Right lobe of liver (tissue), 4 donors: ENCODE measurements at regions not wholly inside any gene's neighbourhood (a gene's known extent, or its start where the extent isn't known, plus 50 kb on each side); places are given as distances from the start of the nearest gene placed in this dataset.

Source experiments
- POLR2A ChIP-seq: fragments of 450-650 bp; IDR thresholded peaks from one replicate; pipeline ENCODE4 v1.6.1; 2017; ENCODE audit warnings: antibody characterized with exemption, mild to moderate bottlenecking
- TF ChIP-seq, protein P1 (sequence below), 4 donors: fragments of 200-600 bp in 3 of 4; fragments of 450-650 bp in 1 of 4; IDR thresholded peaks; one replicate each; pipeline versions ENCODE4 v1.5.1 to v1.8.0; 2016 to 2022; ENCODE audit warnings: antibody characterized with exemption in 4 of 4, mild to moderate bottlenecking in 2 of 4
- donor health status: DM: no; HTN: no; CAD: no.
- donor health status: DM: no; HTN: no; CAD: no.
- donor health status: DM: no; HTN: yes; CAD: no.

DNA sequence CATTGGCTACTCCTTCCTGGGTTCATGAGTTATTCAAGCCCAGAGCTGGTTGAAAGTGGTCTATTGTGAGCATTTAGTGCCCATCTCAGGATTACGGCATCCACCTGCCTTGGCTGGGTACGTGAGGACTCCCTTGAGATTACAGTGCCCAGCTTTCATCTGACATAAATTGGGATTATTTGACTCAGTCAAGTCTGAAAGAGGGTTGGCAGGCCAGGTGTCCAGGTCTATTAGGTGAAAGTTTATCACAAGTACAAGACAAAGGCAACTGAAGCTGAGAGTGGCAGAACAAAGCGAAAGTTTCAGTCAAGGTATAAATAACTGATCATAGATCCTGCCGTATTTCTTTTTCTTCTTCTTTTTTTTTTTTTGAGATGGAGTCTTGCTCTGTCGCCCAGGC, 84.6 kb upstream of the ATF7IP start:
- TF ChIP-seq, protein P1, sequence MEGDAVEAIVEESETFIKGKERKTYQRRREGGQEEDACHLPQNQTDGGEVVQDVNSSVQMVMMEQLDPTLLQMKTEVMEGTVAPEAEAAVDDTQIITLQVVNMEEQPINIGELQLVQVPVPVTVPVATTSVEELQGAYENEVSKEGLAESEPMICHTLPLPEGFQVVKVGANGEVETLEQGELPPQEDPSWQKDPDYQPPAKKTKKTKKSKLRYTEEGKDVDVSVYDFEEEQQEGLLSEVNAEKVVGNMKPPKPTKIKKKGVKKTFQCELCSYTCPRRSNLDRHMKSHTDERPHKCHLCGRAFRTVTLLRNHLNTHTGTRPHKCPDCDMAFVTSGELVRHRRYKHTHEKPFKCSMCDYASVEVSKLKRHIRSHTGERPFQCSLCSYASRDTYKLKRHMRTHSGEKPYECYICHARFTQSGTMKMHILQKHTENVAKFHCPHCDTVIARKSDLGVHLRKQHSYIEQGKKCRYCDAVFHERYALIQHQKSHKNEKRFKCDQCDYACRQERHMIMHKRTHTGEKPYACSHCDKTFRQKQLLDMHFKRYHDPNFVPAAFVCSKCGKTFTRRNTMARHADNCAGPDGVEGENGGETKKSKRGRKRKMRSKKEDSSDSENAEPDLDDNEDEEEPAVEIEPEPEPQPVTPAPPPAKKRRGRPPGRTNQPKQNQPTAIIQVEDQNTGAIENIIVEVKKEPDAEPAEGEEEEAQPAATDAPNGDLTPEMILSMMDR (IDR thresholded peaks at IDR 0.05), result no peak
- no peak for TF ChIP-seq POLR2A
